A673 (cell line): ENCODE measurements at regions not wholly inside any gene's neighbourhood (a gene's known extent, or its start where the extent isn't known, plus 50 kb on each side); places are given as distances from the start of the nearest gene placed in this dataset.

ENCODE experiments used
- BruUV-seq: library from RNA; stranded (reverse); fragments of 400-500 nt; replicated peaks from 2 replicates; lab custom pipeline; 2021; lab: Mats Ljungman, UMichigan
- CTCF ChIA-PET: fragments of 300-600 bp; sonication (Branson Sonifier 250); formaldehyde crosslinking; loops from one replicate; lab custom pipeline; 2022; ENCODE audit warnings: antibody characterized with exemption; lab: Charles Lee
- POLR2A ChIA-PET: fragments of 300-600 bp; sonication (Branson Sonifier 250); formaldehyde crosslinking; loops from one replicate; lab custom pipeline; 2022; ENCODE audit warnings: antibody characterized with exemption; ENCODE audit not compliant: low non-redundant PET; lab: Charles Lee
- DNase-seq: peaks from one replicate; pipeline ENCODE4 v3.0.0-alpha.2; 2015; ENCODE audit warnings: low spot score
- H3K27ac ChIP-seq: fragments of 200-600 bp; sonication (generic); 2 replicates; pipeline ENCODE4 v1.5.1; 2016; ENCODE audit warnings: mixed run types, low read depth, mild to moderate bottlenecking, mixed read lengths, antibody characterized with exemption, low read length; ENCODE audit not compliant: poor library complexity, severe bottlenecking
- H3K27me3 ChIP-seq: fragments of 200-600 bp; sonication (generic); replicated peaks from 2 replicates; pipeline ENCODE4 v1.6.1; 2017; ENCODE audit warnings: mixed run types, low read depth, mild to moderate bottlenecking, mixed read lengths, antibody characterized with exemption, low read length; ENCODE audit not compliant: insufficient read depth, poor library complexity
- H3K36me3 ChIP-seq: fragments of 200-600 bp; sonication (generic); 2 replicates; pipeline ENCODE4 v1.6.1; 2016; ENCODE audit warnings: mixed run types, mild to moderate bottlenecking, mixed read lengths, antibody characterized with exemption, low read length; ENCODE audit not compliant: insufficient read depth, poor library complexity, severe bottlenecking
- H3K4me1 ChIP-seq: fragments of 200-600 bp; sonication (generic); 2 replicates; pipeline ENCODE4 v1.6.1; 2017; ENCODE audit warnings: mixed run types, mild to moderate bottlenecking, mixed read lengths, antibody characterized with exemption, low read length; ENCODE audit not compliant: insufficient read depth, poor library complexity, severe bottlenecking
- H3K4me3 ChIP-seq: fragments of 200-600 bp; sonication (generic); 2 replicates; pipeline ENCODE4 v1.5.1; 2016; ENCODE audit warnings: low read depth, mixed run types, mild to moderate bottlenecking, mixed read lengths, low read length; ENCODE audit not compliant: poor library complexity, severe bottlenecking
- H3K9me3 ChIP-seq: fragments of 200-600 bp; sonication (generic); 2 replicates; pipeline ENCODE4 v1.6.1; 2016; ENCODE audit warnings: mixed run types, low read depth, mild to moderate bottlenecking, mixed read lengths, antibody characterized with exemption, low read length; ENCODE audit not compliant: poor library complexity, severe bottlenecking
- CTCF ChIP-seq: fragments of 300-800, 200-600 bp; sonication (generic); conservative IDR thresholded peaks from 2 replicates; pipeline ENCODE4 v1.5.1; 2017; ENCODE audit warnings: low read depth, mild to moderate bottlenecking, antibody characterized with exemption, low read length, moderate library complexity, mixed read lengths
- EZH2 ChIP-seq: fragments of 200-600 bp; sonication (generic); IDR thresholded peaks from 2 replicates; pipeline ENCODE4 v1.6.1; 2017; ENCODE audit warnings: borderline replicate concordance, low read depth, mild to moderate bottlenecking, mixed read lengths, antibody characterized with exemption, low read length; ENCODE audit not compliant: poor library complexity, severe bottlenecking
- intact Hi-C: fragments of 100-400 bp; cut with micrococcal nuclease; formaldehyde crosslinking; loops from one replicate; pipeline ENCODE4 v1.10.0; 2022; ENCODE audit not compliant: unreplicated experiment

- no peak for TF ChIP-seq CTCF
- TF ChIP-seq EZH2: no peak
- intact Hi-C loops: no loop called here
- Histone ChIP-seq H3K27me3 (peaks cover 18% of the 10 kb centered on the region), H3K27ac (no peak overlapping the region), H3K36me3 (no peaks in the 10 kb centered on the region), H3K4me1 (no peaks in the 10 kb centered on the region), H3K4me3 (no peak overlapping the region), H3K9me3 (no peaks in the 10 kb centered on the region)
- no peak for DNase-seq
- BruUV-seq: no TSS peak
- ChIA-PET CTCF (no interaction called here), POLR2A (no interaction called here)
Measured at GRCh38 chr12:105466231-105466900, 135.9 kb downstream of the C12orf75 start.

- H3K27me3 ChIP-seq: peaks cover 18% of the 10 kb centered on the region
- H3K36me3 ChIP-seq: no peaks in the 10 kb centered on the region
- ChIA-PET CTCF (no interaction called here), POLR2A (no interaction called here)
- intact Hi-C loops: no loop called here
- H3K4me1 ChIP-seq: no peaks in the 10 kb centered on the region
- H3K9me3 ChIP-seq: no peaks in the 10 kb centered on the region
- no peak for DNase-seq
- TF ChIP-seq CTCF (no peak), EZH2 (no peak)
- no peak overlapping the region for H3K4me3 ChIP-seq
- no TSS peak for BruUV-seq
- no peak overlapping the region for H3K27ac ChIP-seq
Measured at GRCh38 chr12:105466901-105467598, 136.6 kb downstream of the C12orf75 start.

GRCh38 chr12:105467710-105468366, 137.3 kb downstream of the C12orf75 start:
- POLR2A ChIA-PET: no interaction called here
- intact Hi-C loops: no loop called here
- Histone ChIP-seq H3K27ac (no peak overlapping the region), H3K4me3 (no peak overlapping the region), H3K4me1 (no peaks in the 10 kb centered on the region), H3K36me3 (no peaks in the 10 kb centered on the region), H3K9me3 (no peaks in the 10 kb centered on the region), H3K27me3 (peaks cover 18% of the 10 kb centered on the region)
- CTCF ChIA-PET: no interaction called here
- DNase-seq: no peak
- no TSS peak for BruUV-seq
- TF ChIP-seq CTCF (no peak), EZH2 (no peak)
